Thyroid gland (tissue), 4 donors: ENCODE measurements at regions not wholly inside any gene's neighbourhood (a gene's known extent, or its start where the extent isn't known, plus 50 kb on each side); places are given as distances from the start of the nearest gene placed in this dataset.
"Not testable (repeated sequence)": the region's sequence is repeated elsewhere in the genome, so short reads cannot be mapped to it uniquely, and the experiment has no call there.

Experiments
- DNase-seq, 2 donors: peaks; one replicate each; pipeline ENCODE4 v3.0.0-alpha.2; 2019
- H3K27ac ChIP-seq, 3 donors: fragments of 200-600 bp; sonication (generic); 1 replicate in 2 of 3; 2 replicates in 1 of 3; pipeline ENCODE4 v1.5.1; 2016 to 2019; ENCODE audit warnings: mild to moderate bottlenecking in 1 of 3, moderate library complexity in 1 of 3
- H3K27me3 ChIP-seq: fragments of 200-600 bp; sonication (generic); one replicate; pipeline ENCODE4 v1.5.1; 2019
- H3K36me3 ChIP-seq, 2 donors: fragments of 200-600 bp; sonication (generic); one replicate each; pipeline ENCODE4 v1.5.1; 2016 to 2019
- H3K4me1 ChIP-seq, 2 donors: fragments of 200-600 bp; sonication (generic); one replicate each; pipeline ENCODE4 v1.5.1; 2017 to 2019
- H3K4me3 ChIP-seq, 3 donors: fragments of 200-600 bp; sonication (generic); replicated peaks in 1 of 3; 1 replicate in 2 of 3; 2 replicates in 1 of 3; pipeline ENCODE4 v1.5.1; 2016; ENCODE audit warnings: mild to moderate bottlenecking in 1 of 3
- H3K9me3 ChIP-seq: fragments of 200-600 bp; sonication (generic); one replicate; pipeline ENCODE4 v1.5.1; 2017
- CTCF ChIP-seq, 6 experiments: fragments of 200-600 bp in 3 of 6; fragments of 450-650 bp in 3 of 6; sonication (generic) in 3 of 6; IDR thresholded peaks; one replicate each; pipeline ENCODE4 v1.5.1; 2016 to 2019; ENCODE audit warnings: antibody characterized with exemption in 6 of 6, mild to moderate bottlenecking in 2 of 6, inconsistent platforms in 1 of 6, moderate library complexity in 1 of 6
- POLR2A ChIP-seq, 2 donors: fragments of 450-650 bp; IDR thresholded peaks; one replicate each; pipeline ENCODE4 v1.6.1; 2017; ENCODE audit warnings: antibody characterized with exemption in 2 of 2, mild to moderate bottlenecking in 2 of 2, moderate library complexity in 1 of 2
- WGBS, 2 donors: methylation state at CpG; one replicate each; pipeline ENCODE4 v1.1.5; 2017; 5-methylcytosine and 5-hydroxymethylcytosine counted together
- intact Hi-C: fragments of 100-400 bp; cut with DNase I; formaldehyde crosslinking; loops from one replicate; pipeline ENCODE4 v1.15.1; 2023

DNA sequence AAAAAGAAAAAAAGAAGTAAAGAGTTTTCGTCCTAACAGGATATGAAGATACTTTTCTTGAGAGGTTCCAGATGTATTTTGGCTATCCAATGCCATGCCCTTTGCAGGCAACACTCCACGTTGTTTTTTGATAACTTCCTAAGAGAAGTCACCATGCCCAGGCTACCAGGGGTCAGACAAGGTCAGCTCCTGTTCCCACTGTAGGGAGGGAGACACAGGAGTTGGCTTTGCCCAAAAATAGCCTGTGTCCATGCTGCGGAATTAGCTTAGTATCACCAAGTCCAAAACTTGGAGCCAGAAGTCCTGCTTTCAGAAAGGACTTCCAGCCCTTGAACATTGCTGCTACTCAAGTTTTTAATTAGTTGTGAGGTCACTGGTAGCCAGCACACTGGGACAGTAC lies 62.1 kb upstream of the NRIP1 start:
- Histone ChIP-seq H3K27ac (no peak overlapping the region), H3K4me3 (no peak overlapping the region), H3K36me3 (no peaks in the 10 kb centered on the region), H3K4me1 (peaks cover 3 to 7% of the 10 kb centered on the region in 2 donors), H3K27me3 (no peaks in the 10 kb centered on the region), H3K9me3 (no peaks in the 10 kb centered on the region)
- WGBS, 2 donors, result 58 to 73% methylated on average over 3 of the region's 3 CpGs
- no peak for TF ChIP-seq CTCF (IDR thresholded peaks at IDR 0.05)
- no peak for TF ChIP-seq POLR2A (IDR thresholded peaks at IDR 0.05)
- intact Hi-C loops, result no loop called here
- no peak for DNase-seq

- no peak for DNase-seq
- no peaks in the 10 kb centered on the region for H3K36me3 ChIP-seq
- no peak overlapping the region for H3K4me3 ChIP-seq
- H3K4me1 ChIP-seq, result peaks cover 0 to 2% of the 10 kb centered on the region in 2 donors
- no peak overlapping the region for H3K27ac ChIP-seq
- intact Hi-C loops, result no loop called here
- no peak for TF ChIP-seq CTCF (IDR thresholded peaks at IDR 0.05)
- TF ChIP-seq POLR2A (IDR thresholded peaks at IDR 0.05), result no peak
- no peaks in the 10 kb centered on the region for H3K27me3 ChIP-seq
- H3K9me3 ChIP-seq, result no peaks in the 10 kb centered on the region
These were observed 62.6 kb upstream of the NRIP1 start for GRCh38 chr21:15127437-15127836.

GRCh38 chr21:15128267-15128666 lies 63.5 kb upstream of the NRIP1 start:
- WGBS, 2 donors, result 54 to 60% methylated on average over 1 of the region's 1 CpG
- no peaks in the 10 kb centered on the region for H3K27me3 ChIP-seq
- H3K4me3 ChIP-seq, result no peak overlapping the region
- DNase-seq, result no peak
- intact Hi-C loops, result no loop called here
- no peaks in the 10 kb centered on the region for H3K4me1 ChIP-seq
- no peaks in the 10 kb centered on the region for H3K9me3 ChIP-seq
- TF ChIP-seq CTCF (IDR thresholded peaks at IDR 0.05), result no peak
- TF ChIP-seq POLR2A (IDR thresholded peaks at IDR 0.05), result no peak
- no peak overlapping the region for H3K27ac ChIP-seq
- H3K36me3 ChIP-seq, result no peaks in the 10 kb centered on the region

GRCh38 chr21:15128714-15129113 lies 63.9 kb upstream of the NRIP1 start:
- H3K4me1 ChIP-seq, H3K9me3 ChIP-seq, H3K27me3 ChIP-seq, DNase-seq, H3K4me3 ChIP-seq, H3K27ac ChIP-seq, H3K36me3 ChIP-seq, intact Hi-C loops: not testable (repeated sequence)

GRCh38 chr21:15130326-15130725 lies 65.5 kb upstream of the NRIP1 start:
- Histone ChIP-seq H3K4me1 (no peaks in the 10 kb centered on the region), H3K36me3 (no peaks in the 10 kb centered on the region), H3K4me3 (no peak overlapping the region), H3K27me3 (no peaks in the 10 kb centered on the region), H3K9me3 (no peaks in the 10 kb centered on the region), H3K27ac (no peak overlapping the region)
- DNase-seq, result no peak
- TF ChIP-seq CTCF (IDR thresholded peaks at IDR 0.05), result no peak
- TF ChIP-seq POLR2A (IDR thresholded peaks at IDR 0.05), result no peak
- intact Hi-C loops, result no loop called here
- WGBS, 2 donors, result 73 to 75% methylated on average over 6 of the region's 6 CpGs

GRCh38 chr21:15130751-15131150 lies 66.0 kb upstream of the NRIP1 start:
- no peaks in the 10 kb centered on the region for H3K36me3 ChIP-seq
- no peak for DNase-seq
- intact Hi-C loops, result no loop called here
- TF ChIP-seq CTCF (IDR thresholded peaks at IDR 0.05) (no peak), POLR2A (IDR thresholded peaks at IDR 0.05) (no peak)
- no peak overlapping the region for H3K4me3 ChIP-seq
- H3K4me1 ChIP-seq, result no peaks in the 10 kb centered on the region
- H3K27me3 ChIP-seq, result no peaks in the 10 kb centered on the region
- no peak overlapping the region for H3K27ac ChIP-seq
- WGBS, 2 donors, result 45 to 69% methylated on average over 1 of the region's 1 CpG
- H3K9me3 ChIP-seq, result no peaks in the 10 kb centered on the region
